GM06990 (cell line): ENCODE measurements at regions not wholly inside any gene's neighbourhood (a gene's known extent, or its start where the extent isn't known, plus 50 kb on each side); places are given as distances from the start of the nearest gene placed in this dataset.

Experiments used
- DNase-seq: peaks from one replicate; pipeline ENCODE4 v3.0.0-alpha.2; 2011; ENCODE audit not compliant: insufficient read length; ENCODE audit errors: extremely low read depth
- H3K27me3 ChIP-seq: replicated peaks from 2 replicates; pipeline ENCODE4 v1.6.0; 2011; ENCODE audit warnings: low read length; ENCODE audit not compliant: control insufficient read depth, insufficient read depth
- H3K36me3 ChIP-seq: 2 replicates; pipeline ENCODE4 v1.5.1; 2011; ENCODE audit warnings: low read length; ENCODE audit not compliant: control insufficient read depth, insufficient read depth
- H3K4me3 ChIP-seq: replicated peaks from 2 replicates; pipeline ENCODE4 v1.5.1; 2011; ENCODE audit warnings: low read depth, mild to moderate bottlenecking, control low read depth, low read length
- CTCF ChIP-seq: IDR thresholded peaks from 2 replicates; pipeline ENCODE4 v1.5.1; 2011; ENCODE audit warnings: low read length, control low read depth, mild to moderate bottlenecking, inconsistent platforms; ENCODE audit not compliant: insufficient read depth, poor library complexity, severe bottlenecking

- no peak for DNase-seq
- TF ChIP-seq CTCF = no peak
- no peaks in the 10 kb centered on the region for H3K36me3 ChIP-seq
- no peak overlapping the region for H3K4me3 ChIP-seq
- H3K27me3 ChIP-seq = no peaks in the 10 kb centered on the region
Observed at GRCh38 chr7:115549910-115550309, 480.7 kb downstream of the TFEC start.

GRCh38 chr7:115548756-115549155 lies 481.8 kb downstream of the TFEC start:
- Histone ChIP-seq H3K4me3 (no peak overlapping the region), H3K27me3 (no peaks in the 10 kb centered on the region), H3K36me3 (no peaks in the 10 kb centered on the region)
- no peak for DNase-seq
- no peak for TF ChIP-seq CTCF

GRCh38 chr7:115546790-115547189 lies 483.8 kb downstream of the TFEC start:
- Histone ChIP-seq H3K4me3 (no peak overlapping the region), H3K27me3 (no peaks in the 10 kb centered on the region), H3K36me3 (no peaks in the 10 kb centered on the region)
- no peak for TF ChIP-seq CTCF
- DNase-seq = no peak

GRCh38 chr7:115533785-115534184 lies 496.8 kb downstream of the TFEC start:
- Histone ChIP-seq H3K4me3 (no peak overlapping the region), H3K36me3 (no peaks in the 10 kb centered on the region), H3K27me3 (no peaks in the 10 kb centered on the region)
- DNase-seq = no peak
- no peak for TF ChIP-seq CTCF

GRCh38 chr7:115526278-115526677 lies 504.3 kb downstream of the TFEC start:
- no peak overlapping the region for H3K4me3 ChIP-seq
- no peak for TF ChIP-seq CTCF
- no peaks in the 10 kb centered on the region for H3K27me3 ChIP-seq
- no peaks in the 10 kb centered on the region for H3K36me3 ChIP-seq
- no peak for DNase-seq

- no peaks in the 10 kb centered on the region for H3K36me3 ChIP-seq
- no peak for DNase-seq
- H3K4me3 ChIP-seq = no peak overlapping the region
- H3K27me3 ChIP-seq = no peaks in the 10 kb centered on the region
- TF ChIP-seq CTCF = no peak
Observed at GRCh38 chr7:115522174-115522573, 508.4 kb downstream of the TFEC start.
